DND-41 (cell line): ENCODE measurements at regions not wholly inside any gene's neighbourhood (a gene's known extent, or its start where the extent isn't known, plus 50 kb on each side); places are given as distances from the start of the nearest gene placed in this dataset.

Experiments used
- ATAC-seq: fragments of 200-7000 bp; cut with Tn5 transposase; 3 replicates; pipeline ENCODE4 v1.9.1; 2021; ENCODE audit warnings: low read depth; ENCODE audit not compliant: insufficient read depth
- DNase-seq: peaks from one replicate; pipeline ENCODE4 v3.0.0-alpha.2; 2020
- H2AFZ ChIP-seq: 2 replicates; pipeline ENCODE4 v1.6.0; 2012; ENCODE audit warnings: low read depth, low read length
- H3K27ac ChIP-seq: 2 replicates; pipeline ENCODE4 v1.5.1; 2012; ENCODE audit warnings: low read length, inconsistent platforms
- H3K27me3 ChIP-seq: fragments of 200-600 bp; sonication (generic); 2 replicates; pipeline ENCODE4 v1.6.0; 2012; ENCODE audit warnings: low read length, mild to moderate bottlenecking, inconsistent platforms; ENCODE audit not compliant: insufficient read depth, poor library complexity
- H3K36me3 ChIP-seq: 2 replicates; pipeline ENCODE4 v1.5.1; 2012; ENCODE audit warnings: low read length, inconsistent platforms; ENCODE audit not compliant: insufficient read depth
- H3K4me1 ChIP-seq: 2 replicates; pipeline ENCODE4 v1.5.1; 2012; ENCODE audit warnings: mild to moderate bottlenecking, low read length; ENCODE audit not compliant: insufficient read depth
- H3K4me2 ChIP-seq: 2 replicates; pipeline ENCODE4 v1.6.0; 2012; ENCODE audit warnings: mild to moderate bottlenecking, moderate library complexity, low read length, inconsistent platforms; ENCODE audit not compliant: insufficient read depth
- H3K4me3 ChIP-seq, 2 experiments: fragments of 200-600 bp in 1 of 2; shearing (Covaris generic) in 1 of 2; 2 replicates each; pipeline ENCODE4 v1.5.1; 2012 to 2016; ENCODE audit warnings: inconsistent platforms in 2 of 2, low read length in 2 of 2, mild to moderate bottlenecking in 2 of 2, low read depth in 1 of 2, moderate library complexity in 1 of 2
- H3K79me2 ChIP-seq: 2 replicates; pipeline ENCODE4 v1.6.0; 2012; ENCODE audit warnings: low read length, inconsistent platforms; ENCODE audit not compliant: insufficient read depth
- H3K9ac ChIP-seq: 2 replicates; pipeline ENCODE4 v1.6.0; 2012; ENCODE audit warnings: low read depth, mild to moderate bottlenecking, inconsistent platforms, low read length, moderate library complexity
- H3K9me3 ChIP-seq: 2 replicates; pipeline ENCODE4 v1.5.1; 2012; ENCODE audit warnings: low read length, moderate library complexity, mild to moderate bottlenecking, inconsistent platforms; ENCODE audit not compliant: insufficient read depth, severe bottlenecking
- H4K20me1 ChIP-seq: 2 replicates; pipeline ENCODE4 v1.6.0; 2012; ENCODE audit warnings: low read length; ENCODE audit not compliant: insufficient read depth
- CTCF ChIP-seq: IDR thresholded peaks from 2 replicates; pipeline ENCODE4 v1.5.1; 2012; ENCODE audit warnings: borderline replicate concordance, low read length, moderate library complexity, mild to moderate bottlenecking; ENCODE audit not compliant: poor library complexity, severe bottlenecking; ENCODE audit errors: extremely low read depth
- EZH2 ChIP-seq: IDR thresholded peaks from 3 replicates; pipeline ENCODE4 v1.6.1; 2012; ENCODE audit warnings: borderline replicate concordance, low read depth, mild to moderate bottlenecking, moderate library complexity, low read length, inconsistent platforms; ENCODE audit not compliant: severe bottlenecking

GRCh38 chr10:83698899-83699298 is 440.4 kb upstream of the GHITM start:
- no peaks in the 10 kb centered on the region for H3K27me3 ChIP-seq
- DNase-seq (no peak), ATAC-seq (no peak)
- no peak overlapping the region for H3K27ac ChIP-seq
- H2AFZ ChIP-seq: no peak overlapping the region
- H3K9ac ChIP-seq: no peak overlapping the region
- H4K20me1 ChIP-seq: no peaks in the 10 kb centered on the region
- H3K9me3 ChIP-seq: no peaks in the 10 kb centered on the region
- TF ChIP-seq EZH2: no peak
- TF ChIP-seq CTCF: no peak
- no peak overlapping the region for H3K4me2 ChIP-seq
- H3K36me3 ChIP-seq: no peaks in the 10 kb centered on the region
- H3K4me3 ChIP-seq: no peak overlapping the region
- H3K79me2 ChIP-seq: no peaks in the 10 kb centered on the region
- no peaks in the 10 kb centered on the region for H3K4me1 ChIP-seq

- Histone ChIP-seq H2AFZ (no peak overlapping the region), H3K79me2 (no peaks in the 10 kb centered on the region), H4K20me1 (no peaks in the 10 kb centered on the region), H3K27me3 (no peaks in the 10 kb centered on the region), H3K36me3 (no peaks in the 10 kb centered on the region), H3K4me3 (no peak overlapping the region), H3K4me1 (no peaks in the 10 kb centered on the region), H3K9me3 (no peaks in the 10 kb centered on the region), H3K27ac (no peak overlapping the region), H3K9ac (no peak overlapping the region), H3K4me2 (no peak overlapping the region)
- DNase-seq: no peak
- ATAC-seq: no peak
- TF ChIP-seq EZH2 (no peak), CTCF (no peak)
Measured at GRCh38 chr10:83701799-83702198, 437.5 kb upstream of the GHITM start.

- no peak for TF ChIP-seq EZH2
- TF ChIP-seq CTCF: no peak
- Histone ChIP-seq H3K36me3 (no peaks in the 10 kb centered on the region), H3K79me2 (no peaks in the 10 kb centered on the region), H3K9ac (no peak overlapping the region), H2AFZ (no peak overlapping the region), H4K20me1 (no peaks in the 10 kb centered on the region), H3K27ac (no peak overlapping the region), H3K4me1 (no peaks in the 10 kb centered on the region), H3K9me3 (no peaks in the 10 kb centered on the region), H3K4me2 (no peak overlapping the region), H3K4me3 (no peak overlapping the region), H3K27me3 (no peaks in the 10 kb centered on the region)
- no peak for ATAC-seq
- no peak for DNase-seq
Measured at GRCh38 chr10:83702731-83703130, 436.6 kb upstream of the GHITM start.

- Histone ChIP-seq H3K27me3 (no peaks in the 10 kb centered on the region), H3K9ac (no peak overlapping the region), H4K20me1 (no peaks in the 10 kb centered on the region), H3K79me2 (no peaks in the 10 kb centered on the region), H3K27ac (no peak overlapping the region), H3K4me2 (no peak overlapping the region), H2AFZ (no peak overlapping the region), H3K4me1 (no peaks in the 10 kb centered on the region), H3K9me3 (no peaks in the 10 kb centered on the region), H3K36me3 (no peaks in the 10 kb centered on the region), H3K4me3 (no peak overlapping the region)
- DNase-seq (no peak), ATAC-seq (no peak)
- TF ChIP-seq EZH2 (no peak), CTCF (no peak)
Measured at GRCh38 chr10:83706120-83706519, 433.2 kb upstream of the GHITM start.
